GM21367 (cell line): ENCODE measurements at regions not wholly inside any gene's neighbourhood (a gene's known extent, or its start where the extent isn't known, plus 50 kb on each side); places are given as distances from the start of the nearest gene placed in this dataset.
A peak's percentile ranks its signal among the peaks of the same experiment; 100 is the strongest.

Experiments used
- ATAC-seq: cut with Tn5 transposase; IDR thresholded peaks from one replicate; pipeline ENCODE4 v1.9.1; 2021; ENCODE audit not compliant: unreplicated experiment

- ATAC-seq, result no peak
Observed at GRCh38 chr12:82047446-82047845, 288.3 kb upstream of the PPFIA2 start.

- no peak for ATAC-seq
Observed at GRCh38 chr12:82040987-82041743, 282.0 kb upstream of the PPFIA2 start.

- no peak for ATAC-seq
Observed at GRCh38 chr12:82034769-82035168, 275.6 kb upstream of the PPFIA2 start.

- no peak for ATAC-seq
Observed at GRCh38 chr12:82029936-82030335, 270.8 kb upstream of the PPFIA2 start.

- ATAC-seq, result no peak
Observed at GRCh38 chr12:82028772-82029171, 269.6 kb upstream of the PPFIA2 start.

- ATAC-seq, result no peak
Observed at GRCh38 chr12:82027612-82028011, 268.5 kb upstream of the PPFIA2 start.

GRCh38 chr12:82025462-82025861 is 266.3 kb upstream of the PPFIA2 start:
- ATAC-seq, result no peak

GRCh38 chr12:82019533-82019932 is 260.4 kb upstream of the PPFIA2 start:
- ATAC-seq, result no peak

GRCh38 chr12:82015623-82016347 is 256.6 kb upstream of the PPFIA2 start:
- ATAC-seq, result peak; percentile 62

- no peak for ATAC-seq
Observed at GRCh38 chr12:82012176-82012575, 253.0 kb upstream of the PPFIA2 start.

GRCh38 chr12:82009524-82009923 is 250.4 kb upstream of the PPFIA2 start:
- no peak for ATAC-seq

- ATAC-seq, result no peak
Observed at GRCh38 chr12:82008251-82008650, 249.1 kb upstream of the PPFIA2 start.

GRCh38 chr12:81998761-81999378 is 239.7 kb upstream of the PPFIA2 start:
- no peak for ATAC-seq

- no peak for ATAC-seq
Observed at GRCh38 chr12:81992461-81992860, 233.3 kb upstream of the PPFIA2 start.

- no peak for ATAC-seq
Observed at GRCh38 chr12:81991868-81992267, 232.7 kb upstream of the PPFIA2 start.

GRCh38 chr12:81988362-81988761 is 229.2 kb upstream of the PPFIA2 start:
- no peak for ATAC-seq

GRCh38 chr12:81987371-81987770 is 228.2 kb upstream of the PPFIA2 start:
- no peak for ATAC-seq

- ATAC-seq, result no peak
Observed at GRCh38 chr12:81976661-81977060, 217.5 kb upstream of the PPFIA2 start.

- no peak for ATAC-seq
Observed at GRCh38 chr12:81974762-81975161, 215.6 kb upstream of the PPFIA2 start.

- no peak for ATAC-seq
Observed at GRCh38 chr12:81968421-81968820, 209.3 kb upstream of the PPFIA2 start.

- ATAC-seq, result no peak
Observed at GRCh38 chr12:81963636-81964035, 204.5 kb upstream of the PPFIA2 start.

GRCh38 chr12:81963026-81963425 is 203.9 kb upstream of the PPFIA2 start:
- no peak for ATAC-seq
